PFSK-1 (cell line): ENCODE measurements at regions not wholly inside any gene's neighbourhood (a gene's known extent, or its start where the extent isn't known, plus 50 kb on each side); places are given as distances from the start of the nearest gene placed in this dataset.

Experiments
- POLR2AphosphoS5 ChIP-seq: IDR thresholded peaks from 2 replicates; pipeline ENCODE4 v1.6.1; 2012; ENCODE audit warnings: low read depth, mild to moderate bottlenecking, control low read depth, low read length, moderate library complexity
- SIN3A ChIP-seq: IDR thresholded peaks from 2 replicates; pipeline ENCODE4 v1.6.1; 2012; ENCODE audit warnings: mild to moderate bottlenecking, low read length, moderate library complexity, borderline replicate concordance; ENCODE audit not compliant: insufficient read depth
- TAF1 ChIP-seq: IDR thresholded peaks from 2 replicates; pipeline ENCODE4 v1.6.1; 2012; ENCODE audit warnings: low read length, control low read depth, borderline replicate concordance; ENCODE audit not compliant: insufficient read depth

DNA sequence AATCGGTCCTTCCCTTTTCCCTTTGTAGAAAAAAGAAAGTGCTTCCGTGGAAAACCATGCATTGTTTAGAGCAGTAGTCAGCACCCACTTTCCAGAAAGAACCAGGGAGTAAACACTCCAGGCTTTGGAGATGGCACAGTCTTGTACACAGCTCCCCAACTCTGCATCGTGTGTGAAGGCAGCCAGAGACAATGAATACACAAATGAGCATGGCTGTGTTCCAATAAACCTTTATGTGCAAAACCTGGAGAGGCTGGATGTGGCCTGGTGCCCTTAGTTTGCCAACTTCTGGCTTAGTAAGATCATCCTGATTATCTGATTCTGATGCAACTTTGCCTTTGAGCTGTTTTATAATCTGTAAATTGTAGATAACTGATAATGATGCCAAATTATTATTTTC, 463.4 kb upstream of the TMEM132C start:
- TF ChIP-seq TAF1 (no peak), POLR2AphosphoS5 (no peak), SIN3A (no peak)
